ENCODE measurements at regions not wholly inside any gene's neighbourhood (a gene's known extent, or its start where the extent isn't known, plus 50 kb on each side); places are given as distances from the start of the nearest gene placed in this dataset.
A peak's percentile ranks its signal among the peaks of the same experiment; 100 is the strongest.

DNA sequence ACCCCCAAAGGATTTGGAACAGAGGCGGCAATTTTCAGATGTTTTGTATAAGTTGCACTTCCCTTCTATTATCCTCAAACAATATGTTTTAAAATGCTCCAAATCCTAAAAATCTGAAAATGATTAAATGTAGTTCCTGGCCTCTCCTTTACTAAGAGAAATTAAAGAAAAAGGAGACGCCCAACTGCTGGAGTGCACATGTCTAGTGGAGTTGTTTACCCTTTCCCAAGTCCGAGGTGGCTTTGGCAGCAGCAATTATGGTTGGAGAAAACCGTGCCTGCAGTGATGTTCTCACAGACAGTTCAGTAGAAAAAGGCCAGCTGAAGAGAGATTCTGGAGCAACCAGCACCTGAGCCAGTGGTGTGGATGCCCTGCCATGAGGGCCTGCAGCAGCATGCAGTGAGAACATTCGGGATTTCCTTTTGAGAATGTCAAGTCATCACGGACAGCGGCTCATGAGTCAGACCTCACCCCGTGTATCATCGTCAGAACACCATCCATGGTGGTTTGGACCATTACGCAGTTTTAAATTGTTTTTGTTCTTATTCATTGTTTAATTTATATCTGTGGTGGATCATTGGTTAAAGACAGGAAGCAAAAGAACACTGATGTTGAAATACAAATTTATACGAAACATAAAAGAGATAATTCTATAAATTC, 179.0 kb upstream of the KRR1 start:
- H3K9me1 ChIP-seq (ENCODE audit: control insufficient read depth, insufficient read depth, low read length) = no peaks in the 10 kb centered on the region
- no peaks in the 10 kb centered on the region for H3K79me2 ChIP-seq (ENCODE audit: control insufficient read depth, insufficient read depth, low read length)
- no peaks in the 10 kb centered on the region for H3K27me3 ChIP-seq (ENCODE audit: control insufficient read depth in 2 of 2, insufficient read depth in 2 of 2, low read length in 2 of 2)
- H3K9me3 ChIP-seq (replicated peaks; ENCODE audit: control insufficient read depth, insufficient read depth, low read depth, low read length) = no peaks in the 10 kb centered on the region
- DNase-seq (ENCODE audit: extremely low read depth in 1 of 4, low spot score in 3 of 4) (peak in 2 of 4 experiments; percentile 30 to 39), ATAC-seq (peak; percentile 59; the same call in 2 of the 3 replicates), FAIRE-seq (no peak)
- ChIA-PET CTCF (ENCODE audit: low intra/inter-chr PET ratio) (no interaction called here), POLR2A (no interaction called here)
- in situ Hi-C loops (cut with MboI) (no loop called here), intact Hi-C loops (cut with micrococcal nuclease) (no loop called here)
- BruUV-seq (replicated peaks) = no TSS peak
- H3K4me2 ChIP-seq (ENCODE audit: insufficient read depth, low read length) = no peak overlapping the region
- H3K4me1 ChIP-seq (replicated peaks in 1 of 2; ENCODE audit: control insufficient read depth in 2 of 2, insufficient read depth in 2 of 2, low read length in 2 of 2) = peaks cover 0 to 7% of the 10 kb centered on the region in 2 experiments; a peak in 3 of 5 replicates
- 29% methylated on average over 11 of the region's 11 CpGs for WGBS (ENCODE audit: insufficient coverage, low coverage, missing lambda C conversion rate)
- H2AFZ ChIP-seq (ENCODE audit: low read depth, low read length) = peak overlapping the region; percentile 86
- no peak overlapping the region for H3K9ac ChIP-seq (ENCODE audit: insufficient read depth in 1 of 2, low read depth in 2 of 2, low read length in 2 of 2)
- no peak overlapping the region for H3K27ac ChIP-seq (ENCODE audit: extremely low read depth, low read depth, low read length)
- no peaks in the 10 kb centered on the region for H4K20me1 ChIP-seq (replicated peaks; ENCODE audit: control insufficient read depth, insufficient read depth, low read length)
- no peak overlapping the region for H3K4me3 ChIP-seq
- H3K36me3 ChIP-seq (ENCODE audit: control insufficient read depth, insufficient read depth, low read length) = no peaks in the 10 kb centered on the region
- TF ChIP-seq CC2D1A (IDR thresholded peaks at IDR 0.05) (0 out of 2 replicates have a peak, but pooled peaks have one; percentile 21), EHMT2 (IDR thresholded peaks at IDR 0.05) (0 out of 2 replicates have a peak, but pooled peaks have one; percentile 24), TAF7 (tag; IDR thresholded peaks at IDR 0.05) (no peak), HEY1 (CRISPR knock-in tag; IDR thresholded peaks at IDR 0.05; ENCODE audit: borderline replicate concordance) (no peak), CREB1 (IDR thresholded peaks at IDR 0.05) (no peak), CREB1 (CRISPR knock-in tag; IDR thresholded peaks at IDR 0.05) (no peak), DPF2 (IDR thresholded peaks at IDR 0.05) (0 out of 2 replicates have a peak, but pooled peaks have one; percentile 24), ZNF785 (CRISPR knock-in tag; IDR thresholded peaks at IDR 0.05) (no peak), ZSCAN32 (CRISPR knock-in tag; IDR thresholded peaks at IDR 0.05) (no peak), LCOR (CRISPR knock-in tag; IDR thresholded peaks at IDR 0.05) (no peak), CBX3 (IDR thresholded peaks at IDR 0.05; ENCODE audit: borderline replicate concordance in 1 of 2, low read length in 2 of 2) (no peak), JUND (IDR thresholded peaks at IDR 0.05; ENCODE audit: borderline replicate concordance, low read depth, low read length) (peak; percentile 58; the same call in 1 of the 2 replicates), JUND (tag; IDR thresholded peaks at IDR 0.05; ENCODE audit: borderline replicate concordance, low read depth, low read length) (no peak; the same call in 2 of the 3 replicates), GTF2A2 (tag; IDR thresholded peaks at IDR 0.05) (no peak), MAFF (IDR thresholded peaks at IDR 0.05; ENCODE audit: low read length) (peak; percentile 4; the same call in 1 of the 2 replicates), MAFG (tag; conservative IDR thresholded peaks at IDR 0.05) (peak; percentile 53; the same call in 1 of the 2 replicates), NBN (IDR thresholded peaks at IDR 0.05; ENCODE audit: low read depth) (no peak), SRSF7 (optimal IDR thresholded peaks at IDR 0.05; ENCODE audit: low read depth, low read length) (no peak)
- TF ChIP-seq, protein P1, sequence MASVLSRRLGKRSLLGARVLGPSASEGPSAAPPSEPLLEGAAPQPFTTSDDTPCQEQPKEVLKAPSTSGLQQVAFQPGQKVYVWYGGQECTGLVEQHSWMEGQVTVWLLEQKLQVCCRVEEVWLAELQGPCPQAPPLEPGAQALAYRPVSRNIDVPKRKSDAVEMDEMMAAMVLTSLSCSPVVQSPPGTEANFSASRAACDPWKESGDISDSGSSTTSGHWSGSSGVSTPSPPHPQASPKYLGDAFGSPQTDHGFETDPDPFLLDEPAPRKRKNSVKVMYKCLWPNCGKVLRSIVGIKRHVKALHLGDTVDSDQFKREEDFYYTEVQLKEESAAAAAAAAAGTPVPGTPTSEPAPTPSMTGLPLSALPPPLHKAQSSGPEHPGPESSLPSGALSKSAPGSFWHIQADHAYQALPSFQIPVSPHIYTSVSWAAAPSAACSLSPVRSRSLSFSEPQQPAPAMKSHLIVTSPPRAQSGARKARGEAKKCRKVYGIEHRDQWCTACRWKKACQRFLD (CRISPR knock-in tag; IDR thresholded peaks at IDR 0.05) = no peak
- TF ChIP-seq, protein P2, sequence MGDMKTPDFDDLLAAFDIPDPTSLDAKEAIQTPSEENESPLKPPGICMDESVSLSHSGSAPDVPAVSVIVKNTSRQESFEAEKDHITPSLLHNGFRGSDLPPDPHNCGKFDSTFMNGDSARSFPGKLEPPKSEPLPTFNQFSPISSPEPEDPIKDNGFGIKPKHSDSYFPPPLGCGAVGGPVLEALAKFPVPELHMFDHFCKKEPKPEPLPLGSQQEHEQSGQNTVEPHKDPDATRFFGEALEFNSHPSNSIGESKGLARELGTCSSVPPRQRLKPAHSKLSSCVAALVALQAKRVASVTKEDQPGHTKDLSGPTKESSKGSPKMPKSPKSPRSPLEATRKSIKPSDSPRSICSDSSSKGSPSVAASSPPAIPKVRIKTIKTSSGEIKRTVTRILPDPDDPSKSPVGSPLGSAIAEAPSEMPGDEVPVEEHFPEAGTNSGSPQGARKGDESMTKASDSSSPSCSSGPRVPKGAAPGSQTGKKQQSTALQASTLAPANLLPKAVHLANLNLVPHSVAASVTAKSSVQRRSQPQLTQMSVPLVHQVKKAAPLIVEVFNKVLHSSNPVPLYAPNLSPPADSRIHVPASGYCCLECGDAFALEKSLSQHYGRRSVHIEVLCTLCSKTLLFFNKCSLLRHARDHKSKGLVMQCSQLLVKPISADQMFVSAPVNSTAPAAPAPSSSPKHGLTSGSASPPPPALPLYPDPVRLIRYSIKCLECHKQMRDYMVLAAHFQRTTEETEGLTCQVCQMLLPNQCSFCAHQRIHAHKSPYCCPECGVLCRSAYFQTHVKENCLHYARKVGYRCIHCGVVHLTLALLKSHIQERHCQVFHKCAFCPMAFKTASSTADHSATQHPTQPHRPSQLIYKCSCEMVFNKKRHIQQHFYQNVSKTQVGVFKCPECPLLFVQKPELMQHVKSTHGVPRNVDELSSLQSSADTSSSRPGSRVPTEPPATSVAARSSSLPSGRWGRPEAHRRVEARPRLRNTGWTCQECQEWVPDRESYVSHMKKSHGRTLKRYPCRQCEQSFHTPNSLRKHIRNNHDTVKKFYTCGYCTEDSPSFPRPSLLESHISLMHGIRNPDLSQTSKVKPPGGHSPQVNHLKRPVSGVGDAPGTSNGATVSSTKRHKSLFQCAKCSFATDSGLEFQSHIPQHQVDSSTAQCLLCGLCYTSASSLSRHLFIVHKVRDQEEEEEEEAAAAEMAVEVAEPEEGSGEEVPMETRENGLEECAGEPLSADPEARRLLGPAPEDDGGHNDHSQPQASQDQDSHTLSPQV (IDR thresholded peaks at IDR 0.05) = 0 out of 2 replicates have a peak, but pooled peaks have one; percentile 33
